ENCODE measurements at regions not wholly inside any gene's neighbourhood (a gene's known extent, or its start where the extent isn't known, plus 50 kb on each side); places are given as distances from the start of the nearest gene placed in this dataset.

GRCh38 chr10:8498290-8498689 is 443.8 kb downstream of the GATA3 start:
- no peak for TF ChIP-seq CTCF (IDR thresholded peaks at IDR 0.05)

GRCh38 chr10:8498881-8499280 is 444.4 kb downstream of the GATA3 start:
- Histone ChIP-seq H3K4me1 (no peaks in the 10 kb centered on the region), H3K9me3 (no peaks in the 10 kb centered on the region), H3K4me3 (no peak overlapping the region), H3K27me3 (ENCODE audit: low read depth) (no peaks in the 10 kb centered on the region), H3K36me3 (no peaks in the 10 kb centered on the region), H3K27ac (no peak overlapping the region)
- ATAC-seq (no peak), DNase-seq (no peak)
- intact Hi-C loops (cut with DNase I): no loop called here
- no peak for TF ChIP-seq CTCF (IDR thresholded peaks at IDR 0.05)

More at GRCh38 chr10:8498290-8498689, 443.8 kb downstream of the GATA3 start:
- Histone ChIP-seq H3K4me3 (no peak overlapping the region), H3K9me3 (no peaks in the 10 kb centered on the region), H3K4me1 (no peaks in the 10 kb centered on the region), H3K27ac (no peak overlapping the region), H3K36me3 (no peaks in the 10 kb centered on the region), H3K27me3 (ENCODE audit: low read depth) (no peaks in the 10 kb centered on the region)
- intact Hi-C loops (cut with DNase I): no loop called here
- ATAC-seq (no peak), DNase-seq (no peak)

GRCh38 chr10:8499312-8499711 is 444.8 kb downstream of the GATA3 start:
- H3K4me1 ChIP-seq: no peaks in the 10 kb centered on the region
- ATAC-seq: no peak

GRCh38 chr10:8499752-8500390 is 445.4 kb downstream of the GATA3 start:
- H3K36me3 ChIP-seq: no peaks in the 10 kb centered on the region
- intact Hi-C loops (cut with DNase I): no loop called here
- no peak overlapping the region for H3K27ac ChIP-seq
- no peaks in the 10 kb centered on the region for H3K27me3 ChIP-seq (ENCODE audit: low read depth)
- no peak overlapping the region for H3K4me3 ChIP-seq
- ATAC-seq (no peak), DNase-seq (no peak)
- TF ChIP-seq CTCF (IDR thresholded peaks at IDR 0.05): no peak
- H3K4me1 ChIP-seq: no peaks in the 10 kb centered on the region
- no peaks in the 10 kb centered on the region for H3K9me3 ChIP-seq

More at GRCh38 chr10:8499312-8499711, 444.8 kb downstream of the GATA3 start:
- no peak overlapping the region for H3K27ac ChIP-seq
- no peak overlapping the region for H3K4me3 ChIP-seq
- intact Hi-C loops (cut with DNase I): no loop called here
- H3K36me3 ChIP-seq: no peaks in the 10 kb centered on the region
- DNase-seq: no peak
- no peaks in the 10 kb centered on the region for H3K27me3 ChIP-seq (ENCODE audit: low read depth)
- TF ChIP-seq CTCF (IDR thresholded peaks at IDR 0.05): no peak
- no peaks in the 10 kb centered on the region for H3K9me3 ChIP-seq

DNA sequence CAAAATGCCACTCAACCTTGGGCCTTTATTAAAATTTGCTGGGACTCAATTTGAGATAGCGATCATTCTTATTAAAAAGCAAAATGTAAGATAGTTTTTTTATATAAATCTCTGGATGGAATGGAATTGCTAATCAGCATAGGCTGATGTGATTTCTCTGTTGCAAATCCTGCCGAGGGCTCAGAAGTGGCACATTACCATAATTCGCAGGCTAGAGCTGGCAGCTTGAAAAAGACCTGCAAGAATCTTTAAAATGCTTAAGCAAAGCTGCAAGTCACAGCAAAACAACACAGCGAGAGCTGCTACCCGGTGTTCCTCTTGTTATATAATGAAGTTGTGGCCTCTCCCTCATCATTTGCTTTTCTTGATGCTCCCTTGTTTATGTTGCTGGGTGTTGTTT is 448.1 kb downstream of the GATA3 start:
- DNase-seq: no peak
- H3K27ac ChIP-seq: no peak overlapping the region
- no peaks in the 10 kb centered on the region for H3K27me3 ChIP-seq (ENCODE audit: low read depth)
- intact Hi-C loops (cut with DNase I): no loop called here
- no peaks in the 10 kb centered on the region for H3K36me3 ChIP-seq
- no peak for TF ChIP-seq CTCF (IDR thresholded peaks at IDR 0.05)
- no peaks in the 10 kb centered on the region for H3K4me1 ChIP-seq
- H3K4me3 ChIP-seq: no peak overlapping the region
- no peak for ATAC-seq
- no peaks in the 10 kb centered on the region for H3K9me3 ChIP-seq
